Fibroblast of the aortic adventitia (primary cell): ENCODE measurements at regions not wholly inside any gene's neighbourhood (a gene's known extent, or its start where the extent isn't known, plus 50 kb on each side); places are given as distances from the start of the nearest gene placed in this dataset.

Experiments
- DNase-seq: peaks from one replicate; pipeline ENCODE4 v3.0.0-alpha.2; 2010; ENCODE audit warnings: low read depth
- H3K4me3 ChIP-seq: 2 replicates; pipeline ENCODE4 v1.5.1; 2011; ENCODE audit warnings: low read depth, mild to moderate bottlenecking, control low read depth, low read length, moderate library complexity
- TF ChIP-seq, protein P1 (sequence below): IDR thresholded peaks from 2 replicates; pipeline ENCODE4 v1.5.1; 2011; ENCODE audit warnings: mild to moderate bottlenecking, low read length, control low read depth, inconsistent platforms; ENCODE audit not compliant: insufficient read depth

GRCh38 chr20:59424976-59425375, 124.6 kb downstream of the EDN3 start:
- TF ChIP-seq, protein P1, sequence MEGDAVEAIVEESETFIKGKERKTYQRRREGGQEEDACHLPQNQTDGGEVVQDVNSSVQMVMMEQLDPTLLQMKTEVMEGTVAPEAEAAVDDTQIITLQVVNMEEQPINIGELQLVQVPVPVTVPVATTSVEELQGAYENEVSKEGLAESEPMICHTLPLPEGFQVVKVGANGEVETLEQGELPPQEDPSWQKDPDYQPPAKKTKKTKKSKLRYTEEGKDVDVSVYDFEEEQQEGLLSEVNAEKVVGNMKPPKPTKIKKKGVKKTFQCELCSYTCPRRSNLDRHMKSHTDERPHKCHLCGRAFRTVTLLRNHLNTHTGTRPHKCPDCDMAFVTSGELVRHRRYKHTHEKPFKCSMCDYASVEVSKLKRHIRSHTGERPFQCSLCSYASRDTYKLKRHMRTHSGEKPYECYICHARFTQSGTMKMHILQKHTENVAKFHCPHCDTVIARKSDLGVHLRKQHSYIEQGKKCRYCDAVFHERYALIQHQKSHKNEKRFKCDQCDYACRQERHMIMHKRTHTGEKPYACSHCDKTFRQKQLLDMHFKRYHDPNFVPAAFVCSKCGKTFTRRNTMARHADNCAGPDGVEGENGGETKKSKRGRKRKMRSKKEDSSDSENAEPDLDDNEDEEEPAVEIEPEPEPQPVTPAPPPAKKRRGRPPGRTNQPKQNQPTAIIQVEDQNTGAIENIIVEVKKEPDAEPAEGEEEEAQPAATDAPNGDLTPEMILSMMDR = no peak
- no peak overlapping the region for H3K4me3 ChIP-seq
- no peak for DNase-seq

DNA sequence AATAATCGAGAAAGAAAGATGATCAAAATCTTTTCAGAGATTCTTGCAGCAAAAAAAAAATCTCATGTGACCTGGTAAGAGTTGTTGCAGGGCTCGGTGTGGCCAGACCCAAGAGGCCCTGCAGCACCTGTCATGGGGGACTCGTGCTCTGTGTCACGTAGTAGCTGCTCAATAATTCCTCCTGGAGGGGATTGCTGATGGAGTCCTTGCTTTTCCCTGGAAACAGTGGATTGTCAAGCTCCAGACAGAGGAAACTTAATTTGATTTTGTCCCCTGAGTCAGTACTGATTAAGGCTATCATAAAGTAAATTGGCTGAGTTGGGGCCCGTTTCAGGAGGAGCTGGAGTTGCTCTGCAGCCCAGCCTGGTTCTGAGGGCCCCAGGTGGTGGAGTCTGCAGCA, 125.2 kb downstream of the EDN3 start:
- TF ChIP-seq, protein P1 = no peak
- DNase-seq = no peak
- H3K4me3 ChIP-seq = no peak overlapping the region

GRCh38 chr20:59428006-59428405, 127.6 kb downstream of the EDN3 start:
- TF ChIP-seq, protein P1 = no peak
- DNase-seq = no peak
- no peak overlapping the region for H3K4me3 ChIP-seq

DNA sequence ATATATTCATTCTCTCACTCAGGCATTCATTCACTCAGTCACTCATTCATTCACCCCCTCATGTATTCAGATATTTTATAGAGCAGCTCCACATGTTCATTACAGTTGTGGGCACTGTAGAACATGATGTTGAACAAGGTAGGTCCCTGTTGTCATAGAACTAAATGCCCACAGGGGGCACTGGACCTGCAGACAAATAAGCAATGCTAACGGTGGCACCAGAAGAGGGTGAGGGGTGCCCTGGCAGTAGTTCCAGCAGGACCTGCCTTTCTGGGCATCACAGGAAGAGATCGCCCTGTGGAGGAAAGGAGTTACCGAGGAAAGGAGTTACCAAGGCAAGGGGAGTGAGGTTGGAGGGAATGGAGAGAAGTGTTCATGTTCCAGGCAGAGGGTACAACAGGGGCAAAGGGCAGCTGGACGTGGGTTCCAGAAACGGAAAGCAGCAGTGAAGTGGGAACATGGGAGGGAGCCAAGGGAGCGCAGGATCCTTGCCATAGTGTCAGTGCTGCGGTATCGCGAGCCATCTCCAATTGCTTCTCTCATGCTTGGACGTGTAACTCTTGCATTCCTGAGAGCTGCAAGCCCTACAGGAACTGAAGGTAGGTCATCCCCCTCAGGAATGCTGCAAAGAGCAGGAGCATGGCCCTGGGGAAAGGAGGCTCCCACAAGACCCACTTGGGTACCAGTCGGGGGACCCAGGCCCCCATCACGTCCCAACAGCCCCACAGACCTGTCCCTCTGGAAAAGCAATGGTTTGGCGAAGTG, 128.2 kb downstream of the EDN3 start:
- H3K4me3 ChIP-seq = no peak overlapping the region
- no peak for DNase-seq
- TF ChIP-seq, protein P1 = no peak

GRCh38 chr20:59429396-59429795, 129.0 kb downstream of the EDN3 start:
- DNase-seq = no peak
- TF ChIP-seq, protein P1 = no peak
- H3K4me3 ChIP-seq = no peak overlapping the region

- TF ChIP-seq, protein P1 = no peak
- no peak overlapping the region for H3K4me3 ChIP-seq
- DNase-seq = no peak
Observed at GRCh38 chr20:59431014-59431413, 130.6 kb downstream of the EDN3 start.

DNA sequence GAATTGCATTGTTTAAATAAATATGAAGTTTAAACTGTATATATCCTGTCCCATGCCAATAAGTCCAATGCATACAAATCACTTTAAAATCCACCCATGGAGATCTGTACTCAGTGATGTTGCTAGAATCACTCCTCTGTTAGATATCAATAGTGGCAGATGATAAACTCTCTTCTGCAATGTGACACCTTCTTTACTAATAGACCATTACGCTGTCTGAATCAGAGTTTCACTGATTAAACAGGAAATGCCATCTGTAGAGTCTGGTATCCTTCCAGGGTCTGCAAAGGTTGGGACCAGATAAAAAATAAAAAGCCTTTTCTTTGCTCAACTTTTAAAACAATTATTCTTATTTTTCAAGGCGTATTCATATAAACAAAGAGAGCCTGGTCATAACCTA, 134.5 kb downstream of the EDN3 start:
- no peak overlapping the region for H3K4me3 ChIP-seq
- no peak for DNase-seq
- TF ChIP-seq, protein P1 = no peak
